Keratinocyte (primary cell): ENCODE measurements at regions not wholly inside any gene's neighbourhood (a gene's known extent, or its start where the extent isn't known, plus 50 kb on each side); places are given as distances from the start of the nearest gene placed in this dataset.

Experiments
- DNase-seq: peaks from one replicate; pipeline ENCODE4 v3.0.0-alpha.2; 2011; ENCODE audit warnings: low read depth, missing footprints, low spot score
- FAIRE-seq: peaks from 2 replicates; lab custom pipeline; 2011; peaks lifted over from hg19 to GRCh38; lab: Jason Lieb, UNC
- H2AFZ ChIP-seq: 2 replicates; pipeline ENCODE4 v1.6.0; 2012; ENCODE audit warnings: low read length, control low read depth, inconsistent platforms; ENCODE audit not compliant: control insufficient read depth
- H3K27ac ChIP-seq: 2 replicates; pipeline ENCODE4 v1.5.1; 2011; ENCODE audit warnings: low read length; ENCODE audit not compliant: control insufficient read depth, insufficient read depth
- H3K27me3 ChIP-seq: 3 replicates; pipeline ENCODE4 v1.6.0; 2011; ENCODE audit warnings: low read length; ENCODE audit not compliant: control insufficient read depth, insufficient read depth; ENCODE audit errors: extremely low read depth
- H3K36me3 ChIP-seq, 2 experiments: 2 replicates in 1 of 2; 3 replicates in 1 of 2; pipeline ENCODE4 v1.5.1; 2011; ENCODE audit warnings: low read length in 2 of 2, mild to moderate bottlenecking in 1 of 2; ENCODE audit not compliant: control insufficient read depth in 2 of 2, insufficient read depth in 2 of 2; ENCODE audit errors: extremely low read depth in 1 of 2
- H3K4me1 ChIP-seq: 3 replicates; pipeline ENCODE4 v1.5.1; 2011; ENCODE audit warnings: low read length; ENCODE audit not compliant: control insufficient read depth, insufficient read depth; ENCODE audit errors: extremely low read depth
- H3K4me2 ChIP-seq: 3 replicates; pipeline ENCODE4 v1.6.0; 2011; ENCODE audit warnings: low read depth, low read length; ENCODE audit not compliant: control insufficient read depth, insufficient read depth; ENCODE audit errors: extremely low read depth
- H3K4me3 ChIP-seq, 3 experiments: fragments of 200-600 bp in 1 of 3; sonication (generic) in 1 of 3; 2 replicates in 2 of 3; 3 replicates in 1 of 3; pipeline ENCODE4 v1.5.1; 2011 to 2016; ENCODE audit warnings: low read length in 3 of 3, mild to moderate bottlenecking in 3 of 3, control low read depth in 2 of 3, inconsistent platforms in 1 of 3, low read depth in 1 of 3, mixed read lengths in 1 of 3, mixed run types in 1 of 3, moderate library complexity in 1 of 3; ENCODE audit not compliant: control insufficient read depth in 2 of 3, insufficient read depth in 2 of 3; ENCODE audit errors: extremely low read depth in 1 of 3
- H3K79me2 ChIP-seq: 2 replicates; pipeline ENCODE4 v1.6.0; 2012; ENCODE audit warnings: low read length; ENCODE audit not compliant: control insufficient read depth, insufficient read depth
- H3K9ac ChIP-seq: 3 replicates; pipeline ENCODE4 v1.6.0; 2011; ENCODE audit warnings: low read length; ENCODE audit not compliant: control insufficient read depth, insufficient read depth; ENCODE audit errors: extremely low read depth
- H3K9me1 ChIP-seq: 3 replicates; pipeline ENCODE4 v1.6.0; 2011; ENCODE audit warnings: low read length; ENCODE audit not compliant: control insufficient read depth, insufficient read depth; ENCODE audit errors: extremely low read depth
- H3K9me3 ChIP-seq: 2 replicates; pipeline ENCODE4 v1.5.1; 2012; ENCODE audit warnings: low read depth, low read length; ENCODE audit not compliant: control insufficient read depth
- H4K20me1 ChIP-seq: 3 replicates; pipeline ENCODE4 v1.6.0; 2011; ENCODE audit warnings: low read length; ENCODE audit not compliant: control insufficient read depth, insufficient read depth; ENCODE audit errors: extremely low read depth
- EZH2 ChIP-seq: IDR thresholded peaks from one replicate; pipeline ENCODE4 v1.6.1; 2012; ENCODE audit warnings: inconsistent platforms, mild to moderate bottlenecking, low read length, moderate library complexity
- dilution Hi-C: fragments of 300-500 bp; cut with MboI; formaldehyde crosslinking; loops from one replicate; pipeline ENCODE4 v1.7.0; 2020; ENCODE audit warnings: low sequenced_read_pairs; ENCODE audit not compliant: extremely low pct_ligation_motif_present
- TF ChIP-seq, protein P1 (sequence below), 3 experiments: IDR thresholded peaks in 1 of 3; conservative IDR thresholded peaks in 1 of 3; optimal IDR thresholded peaks in 1 of 3; 2 replicates in 2 of 3; 3 replicates in 1 of 3; pipeline versions ENCODE3 to v1.5.1; 2011; ENCODE audit warnings: low read length in 3 of 3, mild to moderate bottlenecking in 3 of 3, moderate library complexity in 2 of 3, control low read depth in 1 of 3, inconsistent platforms in 1 of 3; ENCODE audit not compliant: insufficient read depth in 2 of 3; ENCODE audit errors: extremely low read depth in 1 of 3

DNA sequence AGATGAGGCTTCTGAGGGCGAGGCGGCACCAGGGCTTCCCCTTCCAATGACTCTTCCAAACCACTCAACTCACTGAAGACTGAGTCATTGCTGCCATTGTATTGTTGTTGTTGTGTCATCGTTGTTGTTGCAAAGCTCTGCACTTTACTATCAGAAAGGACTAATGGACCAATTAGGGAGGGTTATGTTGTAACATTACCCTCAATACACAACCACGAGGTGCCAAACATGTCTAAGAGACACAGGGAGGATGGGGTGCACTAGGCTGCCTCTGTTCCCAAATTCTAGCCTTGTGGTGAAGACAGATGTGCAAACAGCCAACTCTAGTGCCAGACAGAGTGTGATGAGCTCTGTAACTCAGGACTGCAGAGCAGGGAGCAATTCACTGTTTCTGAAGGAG lies 1075.2 kb downstream of the UQCRFS1 start:
- no peak for TF ChIP-seq EZH2
- TF ChIP-seq, protein P1, sequence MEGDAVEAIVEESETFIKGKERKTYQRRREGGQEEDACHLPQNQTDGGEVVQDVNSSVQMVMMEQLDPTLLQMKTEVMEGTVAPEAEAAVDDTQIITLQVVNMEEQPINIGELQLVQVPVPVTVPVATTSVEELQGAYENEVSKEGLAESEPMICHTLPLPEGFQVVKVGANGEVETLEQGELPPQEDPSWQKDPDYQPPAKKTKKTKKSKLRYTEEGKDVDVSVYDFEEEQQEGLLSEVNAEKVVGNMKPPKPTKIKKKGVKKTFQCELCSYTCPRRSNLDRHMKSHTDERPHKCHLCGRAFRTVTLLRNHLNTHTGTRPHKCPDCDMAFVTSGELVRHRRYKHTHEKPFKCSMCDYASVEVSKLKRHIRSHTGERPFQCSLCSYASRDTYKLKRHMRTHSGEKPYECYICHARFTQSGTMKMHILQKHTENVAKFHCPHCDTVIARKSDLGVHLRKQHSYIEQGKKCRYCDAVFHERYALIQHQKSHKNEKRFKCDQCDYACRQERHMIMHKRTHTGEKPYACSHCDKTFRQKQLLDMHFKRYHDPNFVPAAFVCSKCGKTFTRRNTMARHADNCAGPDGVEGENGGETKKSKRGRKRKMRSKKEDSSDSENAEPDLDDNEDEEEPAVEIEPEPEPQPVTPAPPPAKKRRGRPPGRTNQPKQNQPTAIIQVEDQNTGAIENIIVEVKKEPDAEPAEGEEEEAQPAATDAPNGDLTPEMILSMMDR (optimal IDR thresholded peaks at IDR 0.05 in 1 of 3, IDR thresholded peaks at IDR 0.05 in 1 of 3, conservative IDR thresholded peaks at IDR 0.05 in 1 of 3; ENCODE audit: extremely low read depth in 1 of 3, insufficient read depth in 2 of 3, low read length in 3 of 3): no peak
- H3K9me3 ChIP-seq: no peaks in the 10 kb centered on the region
- H3K4me1 ChIP-seq: no peaks in the 10 kb centered on the region
- H3K9me1 ChIP-seq: no peaks in the 10 kb centered on the region
- no peak overlapping the region for H3K4me2 ChIP-seq
- H3K36me3 ChIP-seq: no peaks in the 10 kb centered on the region
- H3K27ac ChIP-seq: no peak overlapping the region
- DNase-seq (no peak), FAIRE-seq (no peak)
- no peak overlapping the region for H3K4me3 ChIP-seq
- no peak overlapping the region for H3K9ac ChIP-seq
- no peak overlapping the region for H2AFZ ChIP-seq
- no peaks in the 10 kb centered on the region for H3K27me3 ChIP-seq
- H3K79me2 ChIP-seq: no peaks in the 10 kb centered on the region
- dilution Hi-C loops: no loop called here
- H4K20me1 ChIP-seq: no peaks in the 10 kb centered on the region

DNA sequence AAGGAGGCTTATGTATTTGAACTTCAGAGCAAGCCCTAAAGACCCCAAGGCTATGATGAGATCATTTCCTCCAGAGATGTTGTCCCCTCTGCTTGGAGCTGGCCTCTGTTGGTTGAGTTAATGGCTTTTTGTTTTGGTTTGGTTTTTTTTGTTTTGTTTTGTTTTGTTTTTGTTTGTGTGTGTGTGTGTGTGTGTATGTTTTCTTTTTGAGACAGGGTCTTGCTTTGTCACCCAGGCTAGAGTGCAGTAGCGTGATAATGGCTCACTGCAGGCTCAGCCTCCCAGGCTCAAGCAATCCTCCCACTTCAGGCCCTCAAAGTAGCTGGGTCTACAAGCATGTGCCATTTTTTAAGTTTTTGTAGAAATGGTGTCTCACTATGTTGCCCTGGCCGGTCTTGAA lies 1076.2 kb downstream of the UQCRFS1 start:
- no peak for DNase-seq
- no peaks in the 10 kb centered on the region for H4K20me1 ChIP-seq
- no peaks in the 10 kb centered on the region for H3K9me3 ChIP-seq
- H3K79me2 ChIP-seq: no peaks in the 10 kb centered on the region
- H3K36me3 ChIP-seq: no peaks in the 10 kb centered on the region
- no peak for TF ChIP-seq EZH2
- TF ChIP-seq, protein P1 (optimal IDR thresholded peaks at IDR 0.05 in 1 of 3, IDR thresholded peaks at IDR 0.05 in 1 of 3, conservative IDR thresholded peaks at IDR 0.05 in 1 of 3; ENCODE audit: extremely low read depth in 1 of 3, insufficient read depth in 2 of 3, low read length in 3 of 3): no peak
- dilution Hi-C loops: no loop called here
- no peak overlapping the region for H2AFZ ChIP-seq
- H3K9me1 ChIP-seq: no peaks in the 10 kb centered on the region
- no peak overlapping the region for H3K4me3 ChIP-seq
- H3K4me1 ChIP-seq: no peaks in the 10 kb centered on the region
- FAIRE-seq: no peak
- H3K27ac ChIP-seq: no peak overlapping the region
- no peak overlapping the region for H3K4me2 ChIP-seq
- no peaks in the 10 kb centered on the region for H3K27me3 ChIP-seq
- H3K9ac ChIP-seq: no peak overlapping the region
